Keratinocyte (primary cell): ENCODE measurements at regions not wholly inside any gene's neighbourhood (a gene's known extent, or its start where the extent isn't known, plus 50 kb on each side); places are given as distances from the start of the nearest gene placed in this dataset.

Experiments used
- DNase-seq: peaks from one replicate; pipeline ENCODE4 v3.0.0-alpha.2; 2011; ENCODE audit warnings: low read depth, missing footprints, low spot score
- FAIRE-seq: peaks from 2 replicates; lab custom pipeline; 2011; peaks lifted over from hg19 to GRCh38; lab: Jason Lieb, UNC
- H2AFZ ChIP-seq: 2 replicates; pipeline ENCODE4 v1.6.0; 2012; ENCODE audit warnings: low read length, control low read depth, inconsistent platforms; ENCODE audit not compliant: control insufficient read depth
- H3K27ac ChIP-seq: 2 replicates; pipeline ENCODE4 v1.5.1; 2011; ENCODE audit warnings: low read length; ENCODE audit not compliant: control insufficient read depth, insufficient read depth
- H3K27me3 ChIP-seq: 3 replicates; pipeline ENCODE4 v1.6.0; 2011; ENCODE audit warnings: low read length; ENCODE audit not compliant: control insufficient read depth, insufficient read depth; ENCODE audit errors: extremely low read depth
- H3K36me3 ChIP-seq, 2 experiments: 2 replicates in 1 of 2; 3 replicates in 1 of 2; pipeline ENCODE4 v1.5.1; 2011; ENCODE audit warnings: low read length in 2 of 2, mild to moderate bottlenecking in 1 of 2; ENCODE audit not compliant: control insufficient read depth in 2 of 2, insufficient read depth in 2 of 2; ENCODE audit errors: extremely low read depth in 1 of 2
- H3K4me1 ChIP-seq: 3 replicates; pipeline ENCODE4 v1.5.1; 2011; ENCODE audit warnings: low read length; ENCODE audit not compliant: control insufficient read depth, insufficient read depth; ENCODE audit errors: extremely low read depth
- H3K4me2 ChIP-seq: 3 replicates; pipeline ENCODE4 v1.6.0; 2011; ENCODE audit warnings: low read depth, low read length; ENCODE audit not compliant: control insufficient read depth, insufficient read depth; ENCODE audit errors: extremely low read depth
- H3K4me3 ChIP-seq, 3 experiments: fragments of 200-600 bp in 1 of 3; sonication (generic) in 1 of 3; 2 replicates in 2 of 3; 3 replicates in 1 of 3; pipeline ENCODE4 v1.5.1; 2011 to 2016; ENCODE audit warnings: low read length in 3 of 3, mild to moderate bottlenecking in 3 of 3, control low read depth in 2 of 3, inconsistent platforms in 1 of 3, low read depth in 1 of 3, mixed read lengths in 1 of 3, mixed run types in 1 of 3, moderate library complexity in 1 of 3; ENCODE audit not compliant: control insufficient read depth in 2 of 3, insufficient read depth in 2 of 3; ENCODE audit errors: extremely low read depth in 1 of 3
- H3K79me2 ChIP-seq: 2 replicates; pipeline ENCODE4 v1.6.0; 2012; ENCODE audit warnings: low read length; ENCODE audit not compliant: control insufficient read depth, insufficient read depth
- H3K9ac ChIP-seq: 3 replicates; pipeline ENCODE4 v1.6.0; 2011; ENCODE audit warnings: low read length; ENCODE audit not compliant: control insufficient read depth, insufficient read depth; ENCODE audit errors: extremely low read depth
- H3K9me1 ChIP-seq: 3 replicates; pipeline ENCODE4 v1.6.0; 2011; ENCODE audit warnings: low read length; ENCODE audit not compliant: control insufficient read depth, insufficient read depth; ENCODE audit errors: extremely low read depth
- H3K9me3 ChIP-seq: 2 replicates; pipeline ENCODE4 v1.5.1; 2012; ENCODE audit warnings: low read depth, low read length; ENCODE audit not compliant: control insufficient read depth
- H4K20me1 ChIP-seq: 3 replicates; pipeline ENCODE4 v1.6.0; 2011; ENCODE audit warnings: low read length; ENCODE audit not compliant: control insufficient read depth, insufficient read depth; ENCODE audit errors: extremely low read depth
- EZH2 ChIP-seq: IDR thresholded peaks from one replicate; pipeline ENCODE4 v1.6.1; 2012; ENCODE audit warnings: inconsistent platforms, mild to moderate bottlenecking, low read length, moderate library complexity
- dilution Hi-C: fragments of 300-500 bp; cut with MboI; formaldehyde crosslinking; loops from one replicate; pipeline ENCODE4 v1.7.0; 2020; ENCODE audit warnings: low sequenced_read_pairs; ENCODE audit not compliant: extremely low pct_ligation_motif_present
- TF ChIP-seq, protein P1 (sequence below), 3 experiments: IDR thresholded peaks in 1 of 3; conservative IDR thresholded peaks in 1 of 3; optimal IDR thresholded peaks in 1 of 3; 2 replicates in 2 of 3; 3 replicates in 1 of 3; pipeline versions ENCODE3 to v1.5.1; 2011; ENCODE audit warnings: low read length in 3 of 3, mild to moderate bottlenecking in 3 of 3, moderate library complexity in 2 of 3, control low read depth in 1 of 3, inconsistent platforms in 1 of 3; ENCODE audit not compliant: insufficient read depth in 2 of 3; ENCODE audit errors: extremely low read depth in 1 of 3

DNA sequence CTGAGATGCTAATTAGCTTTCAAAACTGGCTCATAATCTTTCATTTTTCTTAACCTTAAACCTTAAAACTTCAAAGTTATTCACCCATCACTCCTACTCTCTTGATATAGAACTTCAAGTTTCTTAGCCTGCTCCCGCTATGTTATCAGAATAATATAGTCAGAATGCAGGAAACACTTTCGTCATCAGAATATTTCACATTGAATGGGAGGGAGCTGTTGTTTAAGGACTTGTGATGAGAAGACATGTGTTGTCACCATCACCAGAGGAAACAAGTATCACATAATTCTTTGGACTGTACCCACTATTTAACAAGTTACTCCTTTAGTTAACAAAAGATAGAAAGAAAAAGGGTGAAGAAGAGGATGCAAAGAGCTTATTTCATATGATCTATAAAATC is 65.0 kb upstream of the FNDC3A start:
- H3K79me2 ChIP-seq: no peaks in the 10 kb centered on the region
- H3K36me3 ChIP-seq: no peaks in the 10 kb centered on the region
- H3K27ac ChIP-seq: no peak overlapping the region
- H3K4me1 ChIP-seq: peaks cover 9% of the 10 kb centered on the region
- no peak overlapping the region for H3K9ac ChIP-seq
- H3K4me2 ChIP-seq: no peak overlapping the region
- no peak for TF ChIP-seq EZH2
- TF ChIP-seq, protein P1, sequence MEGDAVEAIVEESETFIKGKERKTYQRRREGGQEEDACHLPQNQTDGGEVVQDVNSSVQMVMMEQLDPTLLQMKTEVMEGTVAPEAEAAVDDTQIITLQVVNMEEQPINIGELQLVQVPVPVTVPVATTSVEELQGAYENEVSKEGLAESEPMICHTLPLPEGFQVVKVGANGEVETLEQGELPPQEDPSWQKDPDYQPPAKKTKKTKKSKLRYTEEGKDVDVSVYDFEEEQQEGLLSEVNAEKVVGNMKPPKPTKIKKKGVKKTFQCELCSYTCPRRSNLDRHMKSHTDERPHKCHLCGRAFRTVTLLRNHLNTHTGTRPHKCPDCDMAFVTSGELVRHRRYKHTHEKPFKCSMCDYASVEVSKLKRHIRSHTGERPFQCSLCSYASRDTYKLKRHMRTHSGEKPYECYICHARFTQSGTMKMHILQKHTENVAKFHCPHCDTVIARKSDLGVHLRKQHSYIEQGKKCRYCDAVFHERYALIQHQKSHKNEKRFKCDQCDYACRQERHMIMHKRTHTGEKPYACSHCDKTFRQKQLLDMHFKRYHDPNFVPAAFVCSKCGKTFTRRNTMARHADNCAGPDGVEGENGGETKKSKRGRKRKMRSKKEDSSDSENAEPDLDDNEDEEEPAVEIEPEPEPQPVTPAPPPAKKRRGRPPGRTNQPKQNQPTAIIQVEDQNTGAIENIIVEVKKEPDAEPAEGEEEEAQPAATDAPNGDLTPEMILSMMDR (optimal IDR thresholded peaks at IDR 0.05 in 1 of 3, IDR thresholded peaks at IDR 0.05 in 1 of 3, conservative IDR thresholded peaks at IDR 0.05 in 1 of 3; ENCODE audit: extremely low read depth in 1 of 3, insufficient read depth in 2 of 3, low read length in 3 of 3): no peak
- no peak for FAIRE-seq
- H3K9me1 ChIP-seq: no peaks in the 10 kb centered on the region
- no peaks in the 10 kb centered on the region for H3K27me3 ChIP-seq
- H3K9me3 ChIP-seq: no peaks in the 10 kb centered on the region
- H3K4me3 ChIP-seq: no peak overlapping the region
- no peaks in the 10 kb centered on the region for H4K20me1 ChIP-seq
- no peak overlapping the region for H2AFZ ChIP-seq
- dilution Hi-C loops: no loop called here
- DNase-seq: no peak

DNA sequence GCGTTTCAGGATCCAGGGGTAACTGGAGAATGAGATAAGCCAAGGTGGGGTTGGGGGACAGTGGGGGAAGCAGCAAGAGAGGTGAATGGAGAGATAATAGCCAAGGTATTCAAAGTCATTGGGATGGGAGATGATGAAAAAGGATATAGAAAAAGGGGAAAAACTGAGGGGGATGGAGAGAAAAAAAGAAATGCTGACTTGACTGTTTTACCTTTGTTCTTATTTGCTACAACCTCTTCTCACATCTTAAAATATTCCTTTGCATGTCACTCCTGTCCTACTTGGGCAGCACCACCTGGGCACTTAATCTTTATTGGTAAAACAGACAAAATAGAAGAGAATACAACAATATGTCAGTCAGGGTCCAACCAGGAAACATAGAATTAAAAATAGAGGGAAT is 56.0 kb upstream of the FNDC3A start:
- TF ChIP-seq EZH2: no peak
- TF ChIP-seq, protein P1 (optimal IDR thresholded peaks at IDR 0.05 in 1 of 3, IDR thresholded peaks at IDR 0.05 in 1 of 3, conservative IDR thresholded peaks at IDR 0.05 in 1 of 3; ENCODE audit: extremely low read depth in 1 of 3, insufficient read depth in 2 of 3, low read length in 3 of 3): no peak
- H3K79me2 ChIP-seq: no peaks in the 10 kb centered on the region
- no peaks in the 10 kb centered on the region for H3K9me1 ChIP-seq
- no peaks in the 10 kb centered on the region for H3K36me3 ChIP-seq
- no peak overlapping the region for H2AFZ ChIP-seq
- peaks cover under 1% of the 10 kb centered on the region for H3K27me3 ChIP-seq
- no peak overlapping the region for H3K9ac ChIP-seq
- DNase-seq: no peak
- no peak overlapping the region for H3K4me3 ChIP-seq
- H4K20me1 ChIP-seq: no peaks in the 10 kb centered on the region
- no peak overlapping the region for H3K4me2 ChIP-seq
- dilution Hi-C loops: no loop called here
- no peak for FAIRE-seq
- H3K9me3 ChIP-seq: no peaks in the 10 kb centered on the region
- H3K4me1 ChIP-seq: no peaks in the 10 kb centered on the region
- no peak overlapping the region for H3K27ac ChIP-seq
